ENCODE measurements at regions not wholly inside any gene's neighbourhood (a gene's known extent, or its start where the extent isn't known, plus 50 kb on each side); places are given as distances from the start of the nearest gene placed in this dataset.

DNA sequence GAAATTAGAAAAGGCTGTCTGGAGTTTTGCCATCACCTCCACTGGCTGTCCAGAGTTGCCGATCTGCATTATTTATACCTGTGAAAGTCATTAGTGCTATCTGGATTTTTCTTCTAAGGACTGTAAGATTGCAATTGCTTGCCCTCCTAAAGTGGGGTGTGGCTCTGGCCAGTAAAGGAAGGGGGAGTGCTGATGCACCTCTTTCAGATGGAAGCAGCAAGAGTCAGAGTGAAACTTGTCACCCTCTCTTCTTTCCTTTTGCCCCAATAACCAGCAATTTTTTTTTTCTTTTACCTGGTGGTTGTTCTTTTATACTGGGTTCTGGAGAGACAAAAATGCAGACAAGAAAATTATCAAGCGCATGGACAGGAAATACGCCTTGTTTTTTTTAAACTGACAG, 527.4 kb upstream of the NRP1 start:
- no CpG with 5 or more reads among the region's 3 CpGs for WGBS (ENCODE audit: insufficient coverage)

DNA sequence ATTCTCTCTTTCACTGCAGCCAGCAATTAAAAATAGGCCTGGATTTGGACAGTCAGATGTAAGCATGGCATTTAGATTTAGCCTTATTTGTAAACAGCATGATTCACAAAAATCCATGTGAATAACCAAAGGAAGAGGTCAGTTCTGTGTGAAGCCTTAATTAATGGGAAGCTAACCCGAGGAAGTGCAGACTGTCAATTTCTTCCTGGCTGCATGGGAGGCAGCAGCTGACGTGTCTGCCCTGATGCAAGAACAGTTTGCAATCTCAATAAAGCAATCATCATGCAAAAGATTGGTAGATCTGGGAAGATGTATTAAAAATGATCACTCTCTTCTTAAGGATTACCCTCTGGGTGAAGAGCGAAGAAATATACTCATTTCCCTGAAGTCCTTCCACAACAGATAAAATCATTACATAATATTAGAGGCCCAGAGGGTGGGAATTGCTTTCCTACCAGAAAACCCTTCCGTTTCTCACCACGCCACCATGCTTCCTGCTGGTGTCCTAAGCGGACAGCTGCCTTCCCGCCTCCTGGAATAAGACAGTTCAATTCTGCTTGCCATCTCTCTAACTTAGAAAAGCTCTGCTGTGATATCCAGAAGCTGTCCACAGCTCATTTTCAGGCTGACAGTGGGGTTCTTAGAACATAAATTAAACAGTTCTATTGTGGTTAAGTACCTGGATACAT, 526.7 kb upstream of the NRP1 start:
- TF ChIP-seq, protein P1, sequence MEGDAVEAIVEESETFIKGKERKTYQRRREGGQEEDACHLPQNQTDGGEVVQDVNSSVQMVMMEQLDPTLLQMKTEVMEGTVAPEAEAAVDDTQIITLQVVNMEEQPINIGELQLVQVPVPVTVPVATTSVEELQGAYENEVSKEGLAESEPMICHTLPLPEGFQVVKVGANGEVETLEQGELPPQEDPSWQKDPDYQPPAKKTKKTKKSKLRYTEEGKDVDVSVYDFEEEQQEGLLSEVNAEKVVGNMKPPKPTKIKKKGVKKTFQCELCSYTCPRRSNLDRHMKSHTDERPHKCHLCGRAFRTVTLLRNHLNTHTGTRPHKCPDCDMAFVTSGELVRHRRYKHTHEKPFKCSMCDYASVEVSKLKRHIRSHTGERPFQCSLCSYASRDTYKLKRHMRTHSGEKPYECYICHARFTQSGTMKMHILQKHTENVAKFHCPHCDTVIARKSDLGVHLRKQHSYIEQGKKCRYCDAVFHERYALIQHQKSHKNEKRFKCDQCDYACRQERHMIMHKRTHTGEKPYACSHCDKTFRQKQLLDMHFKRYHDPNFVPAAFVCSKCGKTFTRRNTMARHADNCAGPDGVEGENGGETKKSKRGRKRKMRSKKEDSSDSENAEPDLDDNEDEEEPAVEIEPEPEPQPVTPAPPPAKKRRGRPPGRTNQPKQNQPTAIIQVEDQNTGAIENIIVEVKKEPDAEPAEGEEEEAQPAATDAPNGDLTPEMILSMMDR (IDR thresholded peaks at IDR 0.05) = no peak
- Histone ChIP-seq H3K9ac (ENCODE audit: insufficient read depth, low read length, poor library complexity, severe bottlenecking) (no peak overlapping the region), H3K9me3 (replicated peaks in 1 of 2; ENCODE audit: control insufficient read depth in 1 of 2, insufficient read depth in 1 of 2, low read length in 2 of 2) (no peaks in the 10 kb centered on the region), H3K27me3 (ENCODE audit: control insufficient read depth in 2 of 2, insufficient read depth in 2 of 2, low read length in 2 of 2) (no peaks in the 10 kb centered on the region), H3K4me2 (replicated peaks; ENCODE audit: extremely low read depth, low read length, poor library complexity, severe bottlenecking) (no peak overlapping the region), H3K79me2 (ENCODE audit: insufficient read depth, low read length) (no peaks in the 10 kb centered on the region), H3K4me3 (replicated peaks in 1 of 3; ENCODE audit: low read depth in 2 of 3, low read length in 3 of 3) (no peak overlapping the region), H3K4me1 (ENCODE audit: control insufficient read depth in 1 of 2, insufficient read depth in 2 of 2, low read length in 2 of 2) (peaks cover 14 to 25% of the 10 kb centered on the region in 2 donors), H2AFZ (ENCODE audit: insufficient read depth, low read depth, low read length, poor library complexity, severe bottlenecking) (no peak overlapping the region), H3K36me3 (replicated peaks in 1 of 2; ENCODE audit: control insufficient read depth in 1 of 2, insufficient read depth in 2 of 2, low read length in 2 of 2) (no peaks in the 10 kb centered on the region), H3K27ac (ENCODE audit: low read depth in 1 of 2, low read length in 2 of 2) (no peak overlapping the region), H4K20me1 (ENCODE audit: insufficient read depth, low read length) (no peaks in the 10 kb centered on the region)
- WGBS (ENCODE audit: insufficient coverage) = 18% methylated on average over 3 of the region's 7 CpGs
- intact Hi-C loops (cut with micrococcal nuclease) = no loop called here
- peak in 1 of 3 donors; percentile 27 for DNase-seq
- Mint-ChIP-seq H3K4me3 (peak overlapping the region in 1 of 2 donors; percentile 37), H3K4me1 (peaks cover 14% of the 10 kb centered on the region), H3K9me3 (no peaks in the 10 kb centered on the region), H3K36me3 (no peaks in the 10 kb centered on the region), H3K27ac (peak overlapping the region in 3 of 7 donors; percentile 7 to 21 (median 19)), H3K27me3 (ENCODE audit: low read depth in 3 of 3) (peaks cover 0 to 8% (median 2%) of the 10 kb centered on the region in 3 donors)

More for the DNA sequence above, 527.4 kb upstream of the NRP1 start:
- no peak overlapping the region for H3K4me3 Mint-ChIP-seq
- peaks cover 14% of the 10 kb centered on the region for H3K4me1 Mint-ChIP-seq
- no peak for DNase-seq
- H3K27ac ChIP-seq (ENCODE audit: low read depth in 1 of 2, low read length in 2 of 2) = no peak overlapping the region
- no peak overlapping the region for H3K9ac ChIP-seq (ENCODE audit: insufficient read depth, low read length, poor library complexity, severe bottlenecking)
- H3K4me3 ChIP-seq (replicated peaks in 1 of 3; ENCODE audit: low read depth in 2 of 3, low read length in 3 of 3) = no peak overlapping the region
- H3K27me3 Mint-ChIP-seq (ENCODE audit: low read depth in 3 of 3) = peaks cover 0 to 10% (median 2%) of the 10 kb centered on the region in 3 donors
- H3K4me2 ChIP-seq (replicated peaks; ENCODE audit: extremely low read depth, low read length, poor library complexity, severe bottlenecking) = no peak overlapping the region
- no peaks in the 10 kb centered on the region for H3K27me3 ChIP-seq (ENCODE audit: control insufficient read depth in 2 of 2, insufficient read depth in 2 of 2, low read length in 2 of 2)
- H3K4me1 ChIP-seq (ENCODE audit: control insufficient read depth in 1 of 2, insufficient read depth in 2 of 2, low read length in 2 of 2) = peaks cover 14 to 25% of the 10 kb centered on the region in 2 donors
- no peaks in the 10 kb centered on the region for H3K36me3 Mint-ChIP-seq
- TF ChIP-seq, protein P1 (IDR thresholded peaks at IDR 0.05) = no peak
- no peaks in the 10 kb centered on the region for H3K36me3 ChIP-seq (replicated peaks in 1 of 2; ENCODE audit: control insufficient read depth in 1 of 2, insufficient read depth in 2 of 2, low read length in 2 of 2)
- H3K79me2 ChIP-seq (ENCODE audit: insufficient read depth, low read length) = no peaks in the 10 kb centered on the region
- H3K9me3 Mint-ChIP-seq = no peaks in the 10 kb centered on the region
- intact Hi-C loops (cut with micrococcal nuclease) = no loop called here
- no peak overlapping the region for H2AFZ ChIP-seq (ENCODE audit: insufficient read depth, low read depth, low read length, poor library complexity, severe bottlenecking)
- H3K9me3 ChIP-seq (replicated peaks in 1 of 2; ENCODE audit: control insufficient read depth in 1 of 2, insufficient read depth in 1 of 2, low read length in 2 of 2) = no peaks in the 10 kb centered on the region
- H3K27ac Mint-ChIP-seq = no peak overlapping the region
- H4K20me1 ChIP-seq (ENCODE audit: insufficient read depth, low read length) = no peaks in the 10 kb centered on the region

Measured in CD14-positive monocyte (primary cell).